Parathyroid adenoma (tissue), 2 donors: ENCODE measurements at regions not wholly inside any gene's neighbourhood (a gene's known extent, or its start where the extent isn't known, plus 50 kb on each side); places are given as distances from the start of the nearest gene placed in this dataset.

Experiments used
- H2AFZ ChIP-seq: fragments of 300-600 bp; sonication (generic); one replicate; pipeline ENCODE4 v1.7.0; 2017; ENCODE audit warnings: antibody characterized with exemption, mild to moderate bottlenecking
- H3K27ac ChIP-seq: fragments of 300-600 bp; sonication (generic); one replicate; pipeline ENCODE4 v1.7.0; 2017
- H3K27me3 ChIP-seq: fragments of 300-600 bp; sonication (generic); one replicate; pipeline ENCODE4 v1.7.0; 2017; ENCODE audit warnings: low read length; ENCODE audit not compliant: control insufficient read depth, insufficient read depth
- H3K36me3 ChIP-seq: fragments of 300-600 bp; sonication (generic); one replicate; pipeline ENCODE4 v1.7.0; 2017; ENCODE audit warnings: low read length; ENCODE audit not compliant: control insufficient read depth, insufficient read depth
- H3K4me1 ChIP-seq: fragments of 300-600 bp; sonication (generic); one replicate; pipeline ENCODE4 v1.7.0; 2017; ENCODE audit warnings: control low read depth
- H3K4me2 ChIP-seq: fragments of 300-600 bp; sonication (generic); one replicate; pipeline ENCODE4 v1.7.0; 2017; ENCODE audit warnings: low read length
- H3K4me3 ChIP-seq: fragments of 300-600 bp; sonication (generic); one replicate; pipeline ENCODE4 v1.7.0; 2017; ENCODE audit warnings: low read depth, low read length
- H3K79me2 ChIP-seq: fragments of 300-600 bp; sonication (generic); one replicate; pipeline ENCODE4 v1.7.0; 2017; ENCODE audit warnings: control low read depth
- H3K9ac ChIP-seq: fragments of 300-600 bp; sonication (generic); one replicate; pipeline ENCODE4 v1.7.0; 2017; ENCODE audit warnings: mild to moderate bottlenecking
- H3K9me3 ChIP-seq: fragments of 300-600 bp; sonication (generic); one replicate; pipeline ENCODE4 v1.7.0; 2017; ENCODE audit warnings: low read length; ENCODE audit not compliant: control insufficient read depth
- CTCF ChIP-seq: fragments of 300-600 bp; sonication (generic); IDR thresholded peaks from one replicate; pipeline ENCODE4 v1.7.0; 2017; ENCODE audit warnings: antibody characterized with exemption, mild to moderate bottlenecking
- donor health status: primary hyperparathyroidism.

DNA sequence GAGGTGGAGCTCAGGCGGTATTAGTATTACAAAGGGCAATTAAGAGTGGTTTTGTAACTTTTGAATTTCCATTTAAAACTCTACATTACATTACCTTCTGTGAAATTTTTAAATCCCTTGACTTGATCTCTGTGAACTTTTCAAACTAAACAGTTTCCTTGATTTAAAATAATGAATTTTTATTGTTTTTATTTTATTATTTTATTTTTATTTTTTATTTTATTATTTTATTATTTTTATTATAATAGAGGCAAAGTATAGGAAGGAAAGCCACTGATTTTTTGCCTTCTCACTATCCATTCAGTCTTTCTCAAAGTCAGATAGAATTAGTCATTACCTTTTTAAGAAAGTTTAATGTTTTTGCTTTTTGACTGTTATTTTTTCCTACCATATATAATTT is 1248.1 kb upstream of the SLC10A2 start:
- H3K9ac ChIP-seq: no peak overlapping the region
- no peaks in the 10 kb centered on the region for H3K79me2 ChIP-seq
- no peak for TF ChIP-seq CTCF
- H3K36me3 ChIP-seq: no peaks in the 10 kb centered on the region
- H3K9me3 ChIP-seq: no peaks in the 10 kb centered on the region
- H3K27ac ChIP-seq: no peak overlapping the region
- no peak overlapping the region for H3K4me2 ChIP-seq
- H3K4me1 ChIP-seq: no peaks in the 10 kb centered on the region
- no peak overlapping the region for H3K4me3 ChIP-seq
- no peaks in the 10 kb centered on the region for H3K27me3 ChIP-seq
- H2AFZ ChIP-seq: no peak overlapping the region

DNA sequence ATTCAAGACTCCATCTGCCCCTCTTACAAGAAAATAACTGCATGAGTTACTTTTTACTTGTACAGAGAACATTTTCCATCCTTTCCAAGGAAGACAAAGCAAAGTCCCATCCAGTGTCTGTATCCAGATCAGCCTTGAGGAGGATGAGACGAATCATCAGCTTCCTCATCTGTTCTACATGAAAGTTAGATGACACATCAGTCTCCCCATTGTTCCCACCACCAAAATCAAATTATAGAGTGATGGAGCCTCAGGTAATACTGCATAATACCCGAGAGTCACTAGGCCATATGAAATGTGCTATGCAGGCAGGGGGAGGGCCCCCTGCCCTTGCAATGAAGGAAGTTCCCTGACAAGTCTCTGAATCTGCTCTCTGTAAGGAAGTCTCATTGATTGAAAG is 1244.6 kb upstream of the SLC10A2 start:
- Histone ChIP-seq H3K79me2 (no peaks in the 10 kb centered on the region), H3K4me3 (no peak overlapping the region), H3K27me3 (no peaks in the 10 kb centered on the region), H3K4me1 (no peaks in the 10 kb centered on the region), H2AFZ (no peak overlapping the region), H3K9ac (no peak overlapping the region), H3K27ac (no peak overlapping the region), H3K9me3 (no peaks in the 10 kb centered on the region), H3K4me2 (no peak overlapping the region), H3K36me3 (no peaks in the 10 kb centered on the region)
- no peak for TF ChIP-seq CTCF

DNA sequence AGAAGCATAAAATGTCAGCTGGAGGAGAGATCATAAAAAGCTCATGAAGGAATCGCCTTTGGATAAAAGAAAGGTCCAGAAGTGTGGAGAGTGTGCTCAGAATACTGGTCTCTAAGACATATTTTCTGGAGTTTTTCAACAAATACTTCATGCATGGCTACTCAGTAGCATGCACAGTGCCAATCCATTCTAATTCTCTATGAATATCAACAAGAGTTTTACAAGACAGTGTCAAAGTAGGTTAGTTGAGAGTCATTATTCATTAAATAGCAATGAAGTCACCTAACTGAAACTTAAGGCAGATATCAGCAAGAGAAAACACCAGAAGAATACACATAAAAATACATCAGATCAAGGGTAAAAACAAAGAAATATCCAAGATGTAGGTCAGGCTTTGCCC is 1243.2 kb upstream of the SLC10A2 start:
- no peaks in the 10 kb centered on the region for H3K27me3 ChIP-seq
- no peak overlapping the region for H3K4me2 ChIP-seq
- H3K4me1 ChIP-seq: no peaks in the 10 kb centered on the region
- no peak overlapping the region for H2AFZ ChIP-seq
- no peaks in the 10 kb centered on the region for H3K36me3 ChIP-seq
- H3K9ac ChIP-seq: no peak overlapping the region
- H3K4me3 ChIP-seq: no peak overlapping the region
- no peaks in the 10 kb centered on the region for H3K79me2 ChIP-seq
- no peak overlapping the region for H3K27ac ChIP-seq
- no peaks in the 10 kb centered on the region for H3K9me3 ChIP-seq
- no peak for TF ChIP-seq CTCF

DNA sequence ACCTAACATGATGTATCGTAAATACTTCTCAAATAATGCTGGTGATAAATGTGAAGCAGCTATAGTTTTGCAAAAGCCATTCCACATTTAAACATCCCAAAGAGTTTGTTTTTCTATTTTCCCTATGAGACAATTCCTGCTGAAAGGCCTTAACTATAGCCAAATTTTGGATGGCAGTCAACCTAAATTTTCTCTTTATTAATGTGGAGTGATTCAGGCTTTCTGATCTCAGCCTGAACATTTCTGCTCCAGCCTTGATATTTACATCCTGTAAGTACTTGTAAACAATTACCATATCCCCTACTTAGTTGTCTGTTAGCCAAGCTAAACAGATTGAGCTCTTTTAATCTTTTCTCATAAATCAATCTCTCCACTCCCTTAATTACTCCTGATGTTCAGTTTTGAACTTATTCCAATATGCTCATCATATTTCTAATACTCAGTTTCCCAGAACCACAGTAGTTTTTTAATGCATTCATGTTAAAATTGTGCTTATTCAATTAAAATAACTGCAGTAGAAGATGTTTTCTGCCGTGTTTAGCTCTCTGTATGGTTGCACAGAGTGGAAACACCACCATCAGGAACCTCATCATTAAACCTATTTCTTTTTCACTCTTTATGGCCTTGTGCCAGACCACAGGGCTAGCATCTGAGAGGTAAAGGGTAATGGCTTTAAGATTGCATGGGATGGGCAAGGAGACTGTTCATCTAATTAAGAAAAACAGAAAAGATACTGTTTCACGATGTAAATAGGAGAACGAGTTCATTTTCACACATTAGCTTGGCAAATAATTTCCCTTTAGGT is 1235.2 kb upstream of the SLC10A2 start:
- no peaks in the 10 kb centered on the region for H3K79me2 ChIP-seq
- no peaks in the 10 kb centered on the region for H3K36me3 ChIP-seq
- H3K4me2 ChIP-seq: no peak overlapping the region
- H3K27me3 ChIP-seq: no peaks in the 10 kb centered on the region
- no peak overlapping the region for H3K27ac ChIP-seq
- no peak overlapping the region for H3K9ac ChIP-seq
- no peaks in the 10 kb centered on the region for H3K9me3 ChIP-seq
- no peak overlapping the region for H2AFZ ChIP-seq
- no peaks in the 10 kb centered on the region for H3K4me1 ChIP-seq
- no peak overlapping the region for H3K4me3 ChIP-seq
- no peak for TF ChIP-seq CTCF

- Histone ChIP-seq H3K27me3 (no peaks in the 10 kb centered on the region), H3K4me2 (no peak overlapping the region), H3K4me1 (no peaks in the 10 kb centered on the region), H3K79me2 (no peaks in the 10 kb centered on the region), H3K27ac (no peak overlapping the region), H3K36me3 (no peaks in the 10 kb centered on the region), H3K9me3 (no peaks in the 10 kb centered on the region), H3K4me3 (no peak overlapping the region), H2AFZ (no peak overlapping the region), H3K9ac (no peak overlapping the region)
- TF ChIP-seq CTCF: no peak
Observed at GRCh38 chr13:104297075-104297474, 1230.9 kb upstream of the SLC10A2 start.
